Mesenchymal stem cell (in vitro differentiated cells and primary cell): ENCODE measurements at regions not wholly inside any gene's neighbourhood (a gene's known extent, or its start where the extent isn't known, plus 50 kb on each side); places are given as distances from the start of the nearest gene placed in this dataset.

Source experiments
- DNase-seq: peaks from one replicate; pipeline ENCODE4 v3.0.0-alpha.2; 2013
- H2AFZ ChIP-seq: one replicate; pipeline ENCODE4 v1.6.1; 2013; ENCODE audit warnings: low read depth, mild to moderate bottlenecking, control low read depth, inconsistent platforms, low read length, moderate library complexity
- H2AK5ac ChIP-seq: 2 replicates; pipeline ENCODE4 v1.6.1; 2013; ENCODE audit warnings: low read length, moderate library complexity, mild to moderate bottlenecking, inconsistent platforms; ENCODE audit not compliant: severe bottlenecking
- H2BK120ac ChIP-seq: one replicate; pipeline ENCODE4 v1.6.1; 2013; ENCODE audit warnings: low read depth, mild to moderate bottlenecking, inconsistent platforms, low read length, moderate library complexity
- H2BK12ac ChIP-seq, 2 experiments: one replicate each; pipeline ENCODE4 v1.6.1; 2013; ENCODE audit warnings: inconsistent platforms in 2 of 2, low read length in 2 of 2, mild to moderate bottlenecking in 2 of 2, moderate library complexity in 2 of 2, control low read depth in 1 of 2
- H2BK15ac ChIP-seq: one replicate; pipeline ENCODE4 v1.6.1; 2013; ENCODE audit warnings: mild to moderate bottlenecking, low read depth, inconsistent platforms; ENCODE audit not compliant: poor library complexity, severe bottlenecking
- H2BK5ac ChIP-seq: 2 replicates; pipeline ENCODE4 v1.6.1; 2013; ENCODE audit warnings: low read depth, mild to moderate bottlenecking, low read length, control low read depth, inconsistent platforms; ENCODE audit not compliant: poor library complexity, severe bottlenecking
- H3K14ac ChIP-seq, 2 experiments: one replicate each; pipeline ENCODE4 v1.6.1; 2013; ENCODE audit warnings: inconsistent platforms in 2 of 2, low read length in 2 of 2, control low read depth in 1 of 2, mild to moderate bottlenecking in 1 of 2, moderate library complexity in 1 of 2
- H3K18ac ChIP-seq, 2 experiments: one replicate each; pipeline ENCODE4 v1.6.1; 2013; ENCODE audit warnings: inconsistent platforms in 2 of 2, low read length in 2 of 2, control low read depth in 1 of 2, low read depth in 1 of 2, mild to moderate bottlenecking in 1 of 2
- H3K23ac ChIP-seq, 2 experiments: one replicate each; pipeline ENCODE4 v1.6.1; 2013; ENCODE audit warnings: inconsistent platforms in 2 of 2, low read length in 2 of 2, mild to moderate bottlenecking in 2 of 2, moderate library complexity in 2 of 2, control low read depth in 1 of 2
- H3K27ac ChIP-seq: 2 replicates; pipeline ENCODE4 v1.5.1; 2013; ENCODE audit warnings: mild to moderate bottlenecking, moderate library complexity, low read length, control low read depth, inconsistent platforms; ENCODE audit not compliant: poor library complexity, severe bottlenecking
- H3K27me3 ChIP-seq, 2 experiments: 2 replicates each; pipeline versions ENCODE4 v1.6.1 to v1.7.0; 2013; ENCODE audit warnings: low read length in 2 of 2, mild to moderate bottlenecking in 2 of 2, moderate library complexity in 2 of 2, control low read depth in 1 of 2, inconsistent platforms in 1 of 2; ENCODE audit not compliant: control insufficient read depth in 1 of 2, insufficient read depth in 1 of 2
- H3K36me3 ChIP-seq, 2 experiments: 2 replicates each; pipeline versions ENCODE4 v1.6.1 to v1.7.0; 2013; ENCODE audit warnings: low read length in 2 of 2, control low read depth in 1 of 2, inconsistent platforms in 1 of 2, low read depth in 1 of 2, mild to moderate bottlenecking in 1 of 2; ENCODE audit not compliant: insufficient read depth in 2 of 2, control insufficient read depth in 1 of 2
- H3K4ac ChIP-seq, 2 experiments: one replicate each; pipeline ENCODE4 v1.6.1; 2013; ENCODE audit warnings: inconsistent platforms in 2 of 2, low read length in 2 of 2, mild to moderate bottlenecking in 2 of 2, moderate library complexity in 2 of 2, control low read depth in 1 of 2, low read depth in 1 of 2
- H3K4me1 ChIP-seq: 2 replicates; pipeline ENCODE4 v1.6.1; 2013; ENCODE audit warnings: low read depth, low read length, control low read depth; ENCODE audit not compliant: control insufficient read depth, insufficient read depth
- H3K4me2 ChIP-seq: 2 replicates; pipeline ENCODE4 v1.6.1; 2013; ENCODE audit warnings: low read length, mild to moderate bottlenecking, inconsistent platforms; ENCODE audit not compliant: poor library complexity, severe bottlenecking
- H3K4me3 ChIP-seq, 2 experiments: 2 replicates each; pipeline versions ENCODE4 v1.5.1 to v1.7.0; 2013; ENCODE audit warnings: low read length in 2 of 2, mild to moderate bottlenecking in 2 of 2, control low read depth in 1 of 2, low read depth in 1 of 2; ENCODE audit not compliant: insufficient read depth in 1 of 2
- H3K79me1 ChIP-seq: replicated peaks from 2 replicates; pipeline ENCODE4 v1.6.1; 2013; ENCODE audit warnings: mild to moderate bottlenecking, control low read depth, low read length, inconsistent platforms; ENCODE audit not compliant: poor library complexity, severe bottlenecking
- H3K9ac ChIP-seq: 2 replicates; pipeline ENCODE4 v1.7.0; 2013; ENCODE audit warnings: mild to moderate bottlenecking, low read length, moderate library complexity
- H3K9me3 ChIP-seq: 2 replicates; pipeline ENCODE4 v1.7.0; 2013; ENCODE audit warnings: mild to moderate bottlenecking, low read length; ENCODE audit not compliant: control insufficient read depth
- H4K8ac ChIP-seq: one replicate; pipeline ENCODE4 v1.6.1; 2013; ENCODE audit warnings: inconsistent platforms, mild to moderate bottlenecking, low read length, moderate library complexity
- H4K91ac ChIP-seq: one replicate; pipeline ENCODE4 v1.6.1; 2013; ENCODE audit warnings: mild to moderate bottlenecking, low read length, inconsistent platforms
- WGBS: methylation state at CpG from one replicate; pipeline ENCODE4 v1.1.7; 2013; ENCODE audit warnings: mixed read lengths; 5-methylcytosine and 5-hydroxymethylcytosine counted together

- no peak for DNase-seq
- H3K9me3 ChIP-seq, result no peaks in the 10 kb centered on the region
- H2BK120ac ChIP-seq, result no peak overlapping the region
- no peak overlapping the region for H3K14ac ChIP-seq
- no peak overlapping the region for H2AFZ ChIP-seq
- no peak overlapping the region for H3K4me3 ChIP-seq
- no peak overlapping the region for H2AK5ac ChIP-seq
- no peak overlapping the region for H4K8ac ChIP-seq
- no peak overlapping the region for H3K9ac ChIP-seq
- no peak overlapping the region for H3K27ac ChIP-seq
- peaks cover 2% of the 10 kb centered on the region for H3K4me1 ChIP-seq
- no peak overlapping the region for H3K4me2 ChIP-seq
- no peaks in the 10 kb centered on the region for H3K36me3 ChIP-seq
- no peak overlapping the region for H4K91ac ChIP-seq
- H3K79me1 ChIP-seq, result no peaks in the 10 kb centered on the region
- H3K23ac ChIP-seq, result no peak overlapping the region
- H2BK15ac ChIP-seq, result no peak overlapping the region
- H2BK5ac ChIP-seq, result no peak overlapping the region
- no peak overlapping the region for H3K18ac ChIP-seq
- H3K27me3 ChIP-seq, result peaks cover 0 to 5% of the 10 kb centered on the region in 2 experiments
- no peak overlapping the region for H2BK12ac ChIP-seq
- no peak overlapping the region for H3K4ac ChIP-seq
These were observed 74.7 kb upstream of the ANXA1 start for GRCh38 chr9:73076970-73077369.

DNA sequence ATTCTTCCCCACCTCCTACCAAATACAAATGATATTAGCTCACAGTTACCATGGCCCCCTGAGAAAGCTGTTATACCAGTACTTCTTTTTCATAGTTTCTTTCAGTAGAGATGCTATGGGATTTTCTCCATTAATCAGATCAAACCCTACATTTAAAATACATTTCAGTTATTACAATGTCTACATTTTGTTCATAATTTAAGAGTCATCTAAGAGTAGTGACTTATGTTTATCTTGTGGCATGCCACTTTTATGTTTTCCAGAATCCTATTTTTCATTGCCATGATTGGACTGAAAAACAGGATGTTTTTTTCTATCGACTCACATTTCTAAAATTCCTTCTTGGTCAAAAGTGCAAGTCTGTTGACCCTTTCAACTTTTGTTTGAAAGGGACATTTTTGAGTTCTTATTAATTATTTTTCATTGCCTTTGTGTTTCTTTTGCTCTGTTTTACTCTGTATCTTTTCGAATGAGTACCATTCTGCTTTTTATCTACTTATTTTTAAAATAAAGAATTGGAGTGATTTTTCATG, 77.4 kb upstream of the ANXA1 start:
- Histone ChIP-seq H3K9ac (no peak overlapping the region), H3K9me3 (no peaks in the 10 kb centered on the region), H4K8ac (no peak overlapping the region), H2AFZ (no peak overlapping the region), H3K4me1 (no peaks in the 10 kb centered on the region), H2BK5ac (no peak overlapping the region), H3K27me3 (no peaks in the 10 kb centered on the region), H2BK15ac (no peak overlapping the region), H3K36me3 (no peaks in the 10 kb centered on the region), H2BK12ac (no peak overlapping the region), H2BK120ac (no peak overlapping the region), H3K18ac (no peak overlapping the region), H3K23ac (no peak overlapping the region), H3K4ac (no peak overlapping the region), H2AK5ac (no peak overlapping the region), H3K27ac (peak overlapping the region; percentile 60), H4K91ac (no peak overlapping the region), H3K4me2 (no peak overlapping the region), H3K79me1 (no peaks in the 10 kb centered on the region), H3K4me3 (peak overlapping the region in 1 of 2 experiments; percentile 9), H3K14ac (no peak overlapping the region)
- WGBS, result no CpG with 5 or more reads among the region's 2 CpGs
- peak; percentile 4 for DNase-seq

DNA sequence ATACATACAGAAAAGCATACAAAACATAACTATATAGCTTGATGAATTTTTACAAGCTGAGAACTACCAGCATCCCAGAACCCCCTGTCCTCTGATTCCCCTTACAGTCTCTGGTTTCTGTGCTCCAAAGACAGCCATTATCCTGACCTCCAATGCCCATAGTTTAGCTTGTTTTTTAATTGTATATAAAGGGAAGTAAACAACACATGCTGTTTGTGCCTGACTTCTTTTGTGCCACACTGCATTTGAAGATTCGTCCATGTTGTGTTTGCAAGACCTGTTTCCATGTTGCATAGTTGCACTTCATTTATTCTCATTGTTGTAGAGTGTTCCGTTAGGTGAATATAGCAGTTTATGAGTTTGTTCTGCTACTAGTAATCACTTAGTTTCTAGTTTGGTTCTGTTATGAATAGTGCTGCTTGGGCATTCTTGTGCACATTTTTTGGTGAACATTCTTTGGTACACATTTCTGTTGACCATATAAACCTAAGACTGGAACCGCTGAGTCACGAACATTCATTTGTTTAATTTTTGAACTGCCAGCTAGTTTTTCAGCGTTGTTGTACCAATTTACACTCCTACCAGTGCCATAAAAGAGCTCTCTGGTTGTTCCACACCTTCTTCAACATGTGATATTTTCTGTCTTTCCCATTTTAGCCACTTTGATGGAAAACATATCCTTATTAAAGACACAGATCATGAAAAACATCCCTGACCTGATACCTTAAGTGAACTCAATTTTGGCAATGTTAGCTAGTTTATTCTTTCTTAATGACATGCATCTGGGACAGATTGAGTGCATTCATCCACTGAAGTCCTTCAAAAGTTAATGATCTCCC, 78.1 kb upstream of the ANXA1 start:
- Histone ChIP-seq H3K27ac (peak overlapping the region; percentile 60), H3K9me3 (no peaks in the 10 kb centered on the region), H3K4me2 (no peak overlapping the region), H2BK12ac (no peak overlapping the region), H4K8ac (no peak overlapping the region), H3K14ac (no peak overlapping the region), H3K23ac (no peak overlapping the region), H3K27me3 (no peaks in the 10 kb centered on the region), H3K79me1 (no peaks in the 10 kb centered on the region), H3K4ac (no peak overlapping the region), H4K91ac (no peak overlapping the region), H3K36me3 (no peaks in the 10 kb centered on the region), H3K4me3 (peak overlapping the region in 1 of 2 experiments; percentile 9), H2AFZ (no peak overlapping the region), H2AK5ac (no peak overlapping the region), H3K18ac (peak overlapping the region in 1 of 2 experiments; percentile 5), H2BK5ac (no peak overlapping the region), H3K9ac (no peak overlapping the region), H3K4me1 (no peaks in the 10 kb centered on the region), H2BK120ac (no peak overlapping the region), H2BK15ac (no peak overlapping the region)
- peak; percentile 41 for DNase-seq
- WGBS, result 71% methylated on average over 5 of the region's 5 CpGs

DNA sequence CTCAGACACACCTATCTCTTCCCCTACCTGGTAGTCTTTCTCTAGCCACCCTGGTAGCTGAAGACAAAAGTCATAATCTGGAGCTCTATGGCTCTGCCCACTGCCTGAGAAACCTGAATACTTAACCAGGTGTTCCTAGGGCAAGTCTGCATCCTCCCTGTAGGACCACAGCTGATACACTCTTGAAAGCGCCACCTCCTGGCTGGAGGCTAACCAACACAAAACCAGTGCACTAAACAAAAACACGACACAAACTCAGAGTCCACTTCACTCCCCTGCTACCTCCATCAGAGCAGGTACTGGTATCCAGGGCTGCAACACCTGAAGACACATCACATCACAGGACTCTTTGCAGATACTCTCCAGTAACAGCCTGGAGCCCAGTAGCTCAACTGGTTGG, 84.6 kb upstream of the ANXA1 start:
- H2BK5ac ChIP-seq, result no peak overlapping the region
- H3K4me3 ChIP-seq, result no peak overlapping the region
- H2BK12ac ChIP-seq, result no peak overlapping the region
- H3K23ac ChIP-seq, result no peak overlapping the region
- H3K36me3 ChIP-seq, result no peaks in the 10 kb centered on the region
- no peak overlapping the region for H3K14ac ChIP-seq
- no peaks in the 10 kb centered on the region for H3K79me1 ChIP-seq
- no peak overlapping the region for H2BK15ac ChIP-seq
- H3K4me1 ChIP-seq, result no peaks in the 10 kb centered on the region
- no peak overlapping the region for H2AK5ac ChIP-seq
- DNase-seq, result no peak
- H2BK120ac ChIP-seq, result no peak overlapping the region
- no peak overlapping the region for H4K8ac ChIP-seq
- peak overlapping the region; percentile 80 for H4K91ac ChIP-seq
- no peak overlapping the region for H3K9ac ChIP-seq
- no peak overlapping the region for H3K27ac ChIP-seq
- no peak overlapping the region for H2AFZ ChIP-seq
- no peak overlapping the region for H3K4me2 ChIP-seq
- H3K9me3 ChIP-seq, result no peaks in the 10 kb centered on the region
- no peak overlapping the region for H3K18ac ChIP-seq
- 100% methylated on average over 2 of the region's 2 CpGs for WGBS
- H3K4ac ChIP-seq, result no peak overlapping the region
- H3K27me3 ChIP-seq, result no peaks in the 10 kb centered on the region
